Right kidney (tissue), 1 donor: ENCODE measurements at regions not wholly inside any gene's neighbourhood (a gene's known extent, or its start where the extent isn't known, plus 50 kb on each side); places are given as distances from the start of the nearest gene placed in this dataset.
A peak's percentile ranks its signal among the peaks of the same experiment; 100 is the strongest.
"Not testable (repeated sequence)": the region's sequence is repeated elsewhere in the genome, so short reads cannot be mapped to it uniquely, and the experiment has no call there.

Source experiments
- DNase-seq: peaks from one replicate; pipeline ENCODE4 v3.0.0-alpha.2; 2016

DNA sequence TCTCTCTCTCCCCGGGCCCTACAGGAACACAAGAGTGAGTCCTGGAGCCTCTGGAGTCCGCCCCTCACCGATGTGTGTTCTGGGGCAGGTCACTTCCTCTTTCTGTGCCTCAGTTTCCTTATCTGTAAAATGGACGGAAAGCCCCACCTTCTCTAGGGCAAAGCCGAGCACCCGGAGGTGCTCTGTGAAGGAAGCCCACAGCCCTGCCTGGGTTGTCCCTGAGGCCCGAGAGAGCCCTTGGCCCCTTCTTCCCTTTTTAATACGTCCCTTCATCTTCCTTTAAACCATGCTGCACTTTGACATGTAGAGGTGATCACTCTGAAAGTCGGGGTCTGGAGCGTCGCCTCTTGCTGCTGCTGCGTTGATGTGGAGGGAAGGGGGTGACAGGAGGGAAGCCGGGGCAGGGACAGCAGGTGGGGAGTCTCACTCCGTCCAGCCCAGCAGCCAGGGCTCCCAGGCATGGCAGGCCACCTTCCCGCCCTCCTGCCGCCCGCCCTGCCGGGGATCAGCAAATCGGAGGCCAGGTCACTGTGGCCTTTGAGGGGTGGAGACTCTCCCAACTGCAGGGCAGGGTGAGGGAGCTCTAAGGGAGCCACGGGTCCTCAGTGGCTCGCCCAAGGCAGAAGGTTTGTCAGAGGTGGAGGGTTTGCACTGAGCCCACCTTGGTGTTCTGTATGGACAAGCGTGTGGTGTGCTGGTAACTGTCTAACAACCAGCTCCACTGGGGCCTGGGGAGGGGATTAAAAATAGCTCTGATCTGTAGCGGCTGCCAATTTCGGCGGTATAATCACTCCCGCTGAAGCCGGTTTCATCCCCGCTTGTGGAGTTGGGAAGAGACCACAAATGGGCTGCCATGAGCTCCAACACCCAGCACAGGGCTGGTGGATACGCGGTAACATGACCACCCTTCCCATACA, 135.9 kb upstream of the ID2 start:
- DNase-seq: no peak

DNA sequence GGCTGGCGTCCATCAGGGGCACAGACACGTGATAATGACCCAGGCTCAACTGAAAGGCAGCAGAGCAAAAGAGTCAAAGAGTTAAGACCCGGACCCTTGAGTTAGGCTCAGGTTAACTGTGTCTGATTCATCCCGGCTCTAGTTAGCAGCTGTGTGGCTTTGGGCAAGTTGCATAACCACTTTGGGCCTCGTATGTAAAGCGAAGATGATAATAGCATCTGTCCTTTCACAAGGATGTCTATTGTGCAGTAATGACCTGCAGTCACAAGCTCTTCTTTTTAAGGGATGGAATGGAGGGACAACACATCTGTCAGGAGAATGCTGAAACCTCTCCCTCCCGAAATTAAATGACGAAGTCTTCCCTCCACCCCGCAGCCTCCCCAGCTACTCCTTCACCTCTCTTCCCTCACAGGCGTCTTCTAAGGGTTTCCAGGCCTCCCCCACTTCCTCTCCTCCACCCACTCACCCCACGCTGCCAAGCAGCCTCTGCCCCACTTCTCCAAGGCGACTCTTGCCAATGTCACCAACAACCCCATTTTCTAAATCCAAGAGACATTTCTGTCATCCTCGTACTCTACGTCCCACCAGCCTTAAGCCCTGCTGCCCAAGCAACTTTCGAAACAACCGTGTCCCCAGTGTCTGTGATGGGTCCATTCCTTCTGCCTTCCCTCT, 135.1 kb upstream of the ID2 start:
- no peak for DNase-seq

DNA sequence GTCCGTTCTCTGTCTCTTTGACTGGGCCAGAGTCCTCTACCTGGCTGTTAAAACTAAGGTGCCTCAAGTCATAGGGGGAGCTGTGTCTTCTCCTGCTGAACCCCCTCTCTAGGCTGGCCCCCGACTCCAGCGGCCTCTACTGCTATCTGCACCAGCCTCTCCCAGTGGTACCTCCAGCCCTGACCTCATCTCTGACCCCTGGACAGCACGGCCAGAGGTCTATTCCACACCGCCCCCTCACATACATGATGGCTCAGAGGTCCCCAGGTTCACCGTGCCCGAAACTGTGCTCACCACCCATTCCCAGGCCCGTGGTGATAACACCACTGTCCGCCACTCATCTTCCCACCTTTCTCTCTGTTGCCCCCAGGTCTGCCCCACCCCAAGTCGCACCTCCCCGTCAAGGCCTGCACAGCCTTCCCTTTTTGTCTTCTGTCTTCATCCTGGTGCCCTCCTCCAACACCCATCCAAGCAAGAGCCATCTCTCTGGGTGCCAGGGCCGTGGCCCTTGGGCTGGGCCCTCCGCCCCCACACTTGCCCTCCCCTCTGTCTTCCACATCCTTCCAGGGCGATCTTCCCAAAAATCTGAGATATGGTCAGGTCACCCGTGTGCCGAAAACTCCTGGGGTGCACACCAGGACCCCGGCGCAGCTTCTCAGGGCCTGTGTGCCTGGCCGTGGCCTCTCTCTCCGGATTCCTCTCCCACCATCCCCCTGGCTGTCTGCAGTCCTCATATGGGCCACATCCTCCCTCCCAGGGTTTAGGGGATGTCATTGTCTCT, 134.4 kb upstream of the ID2 start:
- DNase-seq: no peak

DNA sequence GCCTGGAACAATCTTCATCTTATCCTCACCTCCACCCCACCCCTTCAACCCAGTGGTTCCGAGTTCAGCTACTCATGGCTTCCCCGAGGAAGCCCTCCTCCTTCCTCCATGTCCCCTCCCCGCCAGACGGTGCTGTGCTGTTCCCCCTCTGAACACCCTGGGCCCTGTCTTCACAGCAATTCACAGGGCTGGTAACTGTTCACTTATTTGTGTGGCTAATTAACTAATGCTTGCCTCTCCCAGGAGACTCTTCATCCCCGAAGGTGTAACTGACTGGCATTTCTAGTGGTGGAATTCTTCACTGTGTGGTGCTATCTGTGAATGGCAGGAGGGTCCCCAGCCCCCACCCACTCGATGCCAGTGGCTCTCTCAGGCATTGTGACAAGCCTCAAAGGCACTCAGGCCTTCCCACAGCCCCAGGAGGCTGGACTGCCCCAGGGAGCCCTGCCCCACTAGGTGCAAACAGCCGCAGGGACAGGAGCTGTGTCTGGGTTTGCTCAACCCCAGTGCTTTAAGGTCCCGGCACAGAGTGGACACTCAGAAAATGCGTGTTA, 133.7 kb upstream of the ID2 start:
- DNase-seq: no peak

DNA sequence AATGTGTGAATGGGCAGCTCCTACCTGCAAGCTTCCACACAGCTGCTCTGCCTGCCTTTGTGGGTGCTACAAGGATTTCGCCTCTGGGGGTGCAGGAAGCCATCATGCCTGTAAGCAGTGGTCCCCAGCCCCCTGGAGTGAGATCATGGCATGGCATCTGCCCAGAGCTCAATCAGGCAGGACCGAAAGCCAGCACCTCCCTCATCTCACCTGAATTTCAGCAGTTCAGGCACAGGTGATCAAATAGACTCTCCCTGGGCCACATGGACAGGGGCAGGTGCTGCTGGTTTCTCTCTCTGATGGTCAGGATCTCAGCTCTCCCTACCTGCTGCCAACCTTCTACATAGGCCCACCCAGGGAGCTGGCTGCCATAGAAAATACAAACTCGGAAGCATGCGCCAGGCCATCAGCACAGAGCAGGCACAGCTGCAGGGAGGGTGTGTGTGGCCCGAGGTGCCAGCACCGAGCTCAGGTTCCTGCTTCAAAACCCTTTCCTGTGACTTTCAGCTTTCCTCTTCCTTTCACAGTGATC, 133.2 kb upstream of the ID2 start:
- no peak for DNase-seq

DNA sequence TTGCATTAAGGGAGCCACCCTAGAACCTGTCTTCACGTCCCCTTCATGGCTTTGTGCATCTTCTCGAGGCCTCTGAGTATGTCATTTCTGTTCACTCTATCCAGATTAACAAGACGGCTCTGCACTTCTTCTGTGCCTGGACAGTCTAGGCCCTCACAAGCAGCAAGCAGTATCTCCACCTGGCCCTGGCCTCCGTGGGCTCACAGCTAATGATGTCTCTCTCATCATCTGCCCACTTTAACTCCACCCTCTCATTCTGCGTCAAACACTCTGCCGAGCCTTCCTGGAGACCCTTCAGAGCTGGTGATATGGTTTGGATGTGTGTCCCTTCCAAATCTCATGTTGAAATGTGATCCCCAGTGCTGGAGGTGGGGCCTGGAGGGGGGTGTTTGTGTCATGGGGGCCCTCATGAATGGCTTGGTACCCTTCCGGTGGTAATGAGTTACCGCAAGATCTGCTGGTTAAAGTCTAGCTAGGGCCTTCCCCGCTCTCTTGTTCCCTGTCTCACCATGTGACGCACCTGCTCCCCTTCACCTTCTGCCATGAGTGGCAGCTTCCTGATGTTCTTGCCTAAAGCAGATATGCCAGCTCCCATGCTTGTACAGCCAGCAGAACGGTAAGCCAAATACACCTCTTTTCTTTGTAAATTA, 132.5 kb upstream of the ID2 start:
- no peak for DNase-seq

DNA sequence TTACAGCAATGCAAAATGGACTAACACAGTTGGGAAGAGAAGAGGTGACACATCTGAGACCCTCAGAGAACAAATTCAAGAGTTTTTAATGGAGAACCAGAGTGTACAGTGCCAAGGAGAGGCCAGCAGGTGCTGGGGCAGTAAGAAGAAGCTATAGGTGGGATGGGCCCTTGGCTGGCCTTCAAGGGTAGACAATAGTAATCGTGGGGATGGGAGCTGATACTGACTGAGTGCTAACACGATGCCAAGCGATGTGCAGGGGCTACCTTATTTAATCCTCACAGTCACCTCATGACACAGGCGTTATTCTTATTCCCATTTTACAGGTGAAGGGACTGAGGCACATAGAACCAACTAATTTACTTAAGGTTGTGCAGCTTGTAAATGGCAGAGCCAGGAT, 131.9 kb upstream of the ID2 start:
- no peak for DNase-seq

DNA sequence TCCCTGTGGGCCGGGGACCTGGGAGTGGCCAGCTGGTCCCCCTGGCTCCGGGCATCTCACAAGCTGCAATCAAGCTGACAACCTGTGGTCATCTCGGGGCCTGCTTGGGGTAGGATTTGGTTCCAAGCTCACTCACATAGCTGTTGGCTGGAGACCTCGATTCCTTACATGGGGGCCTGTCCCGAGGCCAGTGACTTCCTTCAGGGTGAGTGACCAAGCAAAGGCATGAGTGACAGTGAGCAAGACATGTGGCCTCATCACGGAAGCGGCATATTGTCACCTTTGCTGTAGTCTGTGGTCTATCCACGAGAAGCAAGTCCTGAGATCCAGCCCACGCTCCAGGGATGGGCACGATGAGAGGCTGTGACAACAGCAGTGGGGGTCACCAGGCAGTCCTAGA, 131.4 kb upstream of the ID2 start:
- DNase-seq: no peak

DNA sequence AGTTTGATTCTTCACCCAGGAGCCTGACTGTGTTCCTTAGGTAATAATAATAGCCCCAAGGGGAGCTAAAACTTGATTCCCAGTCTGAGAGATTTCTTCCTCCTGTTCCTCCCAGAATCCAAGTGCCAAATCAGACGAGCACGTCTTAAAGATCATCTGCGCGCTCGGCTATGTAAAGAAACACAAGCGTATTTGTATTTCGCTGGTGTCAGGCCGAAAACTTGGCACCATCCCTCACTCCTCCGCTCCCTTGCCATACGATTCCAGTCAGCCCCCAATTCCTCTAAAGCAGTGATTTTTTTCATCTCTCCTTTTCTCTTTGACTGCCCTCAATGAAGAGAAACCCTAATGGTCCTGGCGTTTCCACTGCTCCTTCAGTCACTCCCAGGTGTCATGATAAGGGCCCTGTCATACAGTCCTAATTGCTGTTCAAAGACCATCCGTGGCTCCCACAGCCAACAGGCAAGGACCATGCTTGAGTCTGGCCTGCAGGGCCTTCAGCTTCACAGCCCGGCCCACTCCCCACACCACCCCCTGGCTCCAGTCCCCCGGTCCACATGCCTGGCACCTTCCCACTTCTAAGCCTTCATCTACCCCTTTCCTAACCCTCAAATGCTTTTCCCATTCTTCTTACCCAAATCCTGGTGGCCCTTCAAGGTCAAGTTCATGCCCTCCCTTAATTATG, 130.8 kb upstream of the ID2 start:
- no peak for DNase-seq

DNA sequence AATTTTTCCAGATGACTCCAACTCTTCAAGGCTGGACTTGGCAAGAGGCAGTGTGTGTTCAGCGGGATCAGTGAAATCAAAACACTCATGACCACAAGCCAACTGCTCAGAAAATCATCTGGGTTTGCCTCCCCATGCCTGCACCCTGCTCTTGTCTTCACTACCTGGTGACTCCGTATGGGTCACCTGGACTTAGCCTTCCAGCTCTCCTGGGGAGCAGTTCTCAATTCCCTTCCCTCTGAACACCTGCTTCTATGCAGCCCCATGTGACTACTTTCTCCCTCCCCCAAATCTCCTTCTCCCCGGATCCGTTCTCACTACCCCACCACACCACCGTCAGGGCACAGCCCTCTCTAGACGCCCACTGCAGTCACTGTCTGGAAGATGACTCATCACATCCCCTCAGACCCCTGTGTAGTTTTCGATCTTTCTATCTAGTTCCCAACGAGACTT, 130.2 kb upstream of the ID2 start:
- DNase-seq: no peak

DNA sequence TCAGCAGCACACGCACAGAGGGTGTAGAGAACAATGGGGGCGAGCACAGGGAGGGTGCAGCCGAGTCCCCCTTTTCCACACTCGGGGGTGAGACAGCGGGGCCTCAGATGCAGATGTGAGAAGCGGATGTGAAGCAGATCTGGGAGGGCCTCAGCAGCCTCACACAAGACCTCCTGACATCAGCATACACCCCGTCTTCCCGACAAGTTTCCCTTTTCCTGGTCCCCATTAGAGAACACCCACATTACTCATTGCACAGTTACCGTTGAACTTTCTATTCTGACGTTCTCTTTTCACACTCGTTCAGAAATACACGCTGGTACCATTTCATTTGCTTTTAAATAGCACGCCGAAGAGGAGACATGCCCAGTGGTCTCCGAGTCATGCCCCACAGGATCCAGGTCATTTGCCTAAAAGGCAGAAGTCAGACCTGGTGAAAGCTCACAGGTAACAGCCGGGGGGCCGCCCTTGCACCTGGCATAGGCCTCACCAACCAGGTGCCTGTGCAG, 129.5 kb upstream of the ID2 start:
- DNase-seq: no peak

DNA sequence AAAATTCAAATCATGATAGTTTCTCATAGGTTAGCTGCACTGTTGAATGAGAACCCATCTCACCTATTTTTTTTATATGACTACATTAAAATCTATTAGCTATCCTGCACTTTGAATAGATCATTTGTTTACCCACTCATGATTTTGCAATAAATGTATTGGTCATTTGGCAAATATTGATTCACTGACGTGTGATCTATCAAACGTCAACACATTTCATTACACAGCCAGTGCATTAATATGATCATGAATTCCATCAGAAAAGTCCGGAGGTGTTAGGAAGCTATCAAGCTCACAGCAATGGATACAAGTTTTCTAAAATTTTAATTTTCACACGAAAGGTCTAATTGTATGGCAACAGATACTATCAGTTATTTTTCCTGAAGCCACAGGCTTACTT, 128.2 kb upstream of the ID2 start:
- no peak for DNase-seq

DNA sequence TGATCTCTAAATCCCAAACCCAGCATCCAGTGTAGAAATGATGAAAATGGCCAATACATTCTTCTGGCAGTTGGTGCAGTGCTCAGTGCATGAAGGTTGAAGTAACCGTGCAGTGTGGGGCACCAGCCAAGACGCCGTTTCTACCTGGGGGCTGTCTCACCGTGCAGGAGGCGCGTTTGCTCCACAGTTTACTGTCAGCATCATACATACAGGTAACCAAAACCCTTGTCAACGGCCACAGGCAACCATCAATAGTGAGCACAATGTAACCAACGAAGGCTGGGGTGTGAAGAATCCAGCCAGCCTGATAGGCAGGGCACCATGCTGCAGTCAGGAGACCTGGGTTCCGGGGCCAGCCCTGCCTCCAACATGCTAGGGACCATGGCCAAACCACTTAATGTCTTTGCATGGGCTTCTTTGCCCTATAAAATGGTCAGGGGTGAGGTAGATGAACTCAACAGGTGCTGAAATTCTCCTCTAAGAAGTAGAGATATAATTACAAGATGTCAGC, 127.5 kb upstream of the ID2 start:
- no peak for DNase-seq

DNA sequence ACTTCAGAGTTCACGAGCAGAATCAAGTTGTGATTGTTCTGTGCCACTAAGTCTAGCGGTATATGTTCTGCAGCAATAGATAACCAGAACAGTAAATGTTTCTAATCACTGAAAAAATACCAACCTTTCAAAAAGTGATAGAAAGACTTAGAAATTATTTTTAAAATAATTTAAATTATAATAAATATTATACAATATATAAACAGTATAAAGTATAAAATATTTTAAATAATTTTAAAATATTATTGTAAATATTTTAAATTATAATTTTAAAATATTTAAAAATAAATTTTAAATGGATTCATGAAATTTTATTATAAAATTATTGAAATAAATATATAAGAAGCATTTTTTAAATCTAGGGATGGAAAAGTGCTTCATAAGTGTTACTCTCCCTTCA, 126.3 kb upstream of the ID2 start:
- DNase-seq: no peak

DNA sequence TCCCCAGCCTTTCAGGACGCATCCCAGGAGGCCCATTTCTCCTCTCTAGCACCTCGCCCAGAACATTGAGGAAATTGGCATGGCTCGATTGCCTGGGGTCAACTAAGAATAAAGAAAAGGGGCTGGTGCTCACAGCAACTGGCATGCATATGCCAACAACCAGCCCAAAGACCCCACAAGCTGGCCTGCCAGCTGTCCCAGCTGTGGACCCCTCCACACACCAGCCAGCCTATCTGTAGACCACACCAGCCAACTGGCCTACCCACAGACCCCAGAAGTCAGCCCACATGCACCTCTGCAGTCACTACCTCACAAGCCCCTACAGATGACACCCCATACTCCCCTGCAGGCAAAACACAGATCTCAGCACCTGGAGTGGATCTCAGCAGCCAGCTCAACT, 123.8 kb upstream of the ID2 start:
- DNase-seq: no peak

DNA sequence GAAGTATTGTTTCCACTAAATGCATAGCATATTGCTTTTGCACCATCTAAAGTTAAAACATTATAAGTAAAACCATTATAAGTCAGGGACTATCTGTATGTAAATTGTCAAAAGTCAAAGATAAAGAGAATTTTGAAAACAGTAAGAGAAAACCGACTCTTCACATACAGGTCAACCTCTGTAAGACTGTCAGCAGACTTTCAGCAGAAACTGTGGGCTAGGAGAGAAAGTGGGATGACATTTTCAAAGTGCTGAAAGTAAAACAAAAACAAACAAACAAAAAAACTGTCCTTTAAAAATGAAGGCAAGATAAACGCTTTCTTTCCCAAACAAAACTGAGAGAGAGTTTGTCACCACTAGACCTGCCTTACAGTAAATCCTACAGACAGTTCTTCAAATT, 122.9 kb upstream of the ID2 start:
- no peak for DNase-seq

DNA sequence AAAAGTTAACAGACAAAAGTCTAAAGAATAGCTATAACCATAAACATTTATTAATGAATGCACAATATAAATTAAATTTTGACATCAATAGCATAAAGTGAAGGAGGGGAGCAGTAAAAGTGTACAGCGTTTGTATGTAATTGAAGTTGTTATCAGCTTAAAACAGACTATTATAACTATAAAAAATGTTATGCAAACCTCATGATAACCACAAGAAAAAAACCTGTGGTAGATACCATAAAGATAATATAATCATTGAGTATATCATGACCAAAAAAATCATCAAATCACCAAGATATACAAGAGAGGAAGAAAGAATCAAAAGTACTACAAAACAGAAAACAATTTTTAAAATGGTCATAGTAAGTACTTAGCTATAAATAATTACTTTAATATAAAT, 122.1 kb upstream of the ID2 start:
- DNase-seq: no peak

DNA sequence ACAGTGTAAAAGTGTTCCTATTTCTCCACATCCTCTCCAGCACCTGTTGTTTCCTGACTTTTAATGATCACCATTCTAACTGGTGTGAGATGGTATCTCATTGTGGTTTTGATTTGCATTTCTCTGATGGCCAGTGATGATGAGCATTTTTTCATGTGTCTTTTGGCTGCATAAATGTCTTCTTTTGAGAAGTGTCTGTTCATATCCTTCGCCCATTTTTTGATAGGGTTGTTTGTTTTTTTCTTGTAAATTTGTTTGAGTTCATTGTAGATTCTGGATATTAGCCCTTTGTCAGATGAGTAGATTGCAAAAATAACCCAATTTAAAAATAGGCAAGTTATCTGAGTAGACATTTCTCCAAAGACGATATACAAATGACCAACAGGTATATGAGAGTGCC, 120.2 kb upstream of the ID2 start:
- DNase-seq: not testable (repeated sequence)

DNA sequence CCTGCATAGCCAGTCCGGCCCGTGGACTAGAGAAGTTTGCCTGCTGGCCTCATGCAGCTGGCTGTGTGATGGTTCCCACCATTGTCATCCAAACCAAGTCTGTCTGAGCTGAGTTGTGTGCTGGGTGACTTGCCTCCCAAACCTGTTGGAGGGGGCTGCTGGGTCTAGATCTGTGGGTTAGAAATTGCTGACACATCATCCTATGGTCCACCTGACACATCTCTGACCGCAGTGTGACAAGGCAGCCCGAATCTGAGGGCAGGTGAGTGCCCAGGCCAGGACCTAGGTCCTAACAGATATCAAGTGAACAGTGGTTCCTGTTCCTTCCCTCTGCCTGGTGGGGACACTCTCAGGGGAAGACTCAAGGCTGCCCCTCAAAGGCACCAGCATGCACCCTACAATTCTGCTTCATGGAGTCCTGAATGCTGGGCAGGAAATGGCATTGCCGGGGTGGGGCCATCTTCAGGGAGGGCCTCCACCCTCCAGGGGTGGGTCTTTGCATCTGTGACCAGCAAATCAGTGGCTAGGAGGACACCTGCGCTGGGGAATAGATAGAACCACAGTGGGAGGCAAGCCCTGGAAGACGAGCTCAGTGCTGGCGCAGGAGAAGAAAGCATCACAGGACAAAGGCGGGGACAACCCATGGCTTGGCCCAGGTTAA, 117.9 kb upstream of the ID2 start:
- no peak for DNase-seq

DNA sequence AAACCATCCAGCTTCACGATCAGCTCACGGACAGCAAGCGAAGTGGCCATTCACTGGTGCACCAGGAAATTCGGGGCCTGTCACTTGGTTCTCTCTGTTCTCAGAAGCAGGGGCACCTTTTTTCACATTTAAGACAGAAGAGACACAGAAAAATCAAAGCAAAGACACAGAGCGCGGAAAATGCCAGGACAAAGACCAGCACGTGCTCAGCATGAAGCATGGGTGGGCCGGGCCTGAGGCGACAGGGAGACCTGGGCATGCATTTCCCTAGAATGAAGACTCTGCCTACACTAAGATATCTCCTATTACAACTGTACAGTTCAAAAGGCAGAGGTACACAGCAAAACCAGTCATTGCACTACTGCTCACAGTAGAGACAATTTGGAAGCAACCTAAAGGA, 117.4 kb upstream of the ID2 start:
- peak; percentile 3 for DNase-seq
